CD4-positive, alpha-beta T cell treated with Interleukin-17A for 4 hours (primary cell): ENCODE measurements at regions not wholly inside any gene's neighbourhood (a gene's known extent, or its start where the extent isn't known, plus 50 kb on each side); places are given as distances from the start of the nearest gene placed in this dataset.
"Not testable (repeated sequence)": the region's sequence is repeated elsewhere in the genome, so short reads cannot be mapped to it uniquely, and the experiment has no call there.

Experiments
- DNase-seq: peaks from one replicate; pipeline ENCODE4 v3.0.0-alpha.2; 2020; ENCODE audit warnings: mixed read lengths

DNA sequence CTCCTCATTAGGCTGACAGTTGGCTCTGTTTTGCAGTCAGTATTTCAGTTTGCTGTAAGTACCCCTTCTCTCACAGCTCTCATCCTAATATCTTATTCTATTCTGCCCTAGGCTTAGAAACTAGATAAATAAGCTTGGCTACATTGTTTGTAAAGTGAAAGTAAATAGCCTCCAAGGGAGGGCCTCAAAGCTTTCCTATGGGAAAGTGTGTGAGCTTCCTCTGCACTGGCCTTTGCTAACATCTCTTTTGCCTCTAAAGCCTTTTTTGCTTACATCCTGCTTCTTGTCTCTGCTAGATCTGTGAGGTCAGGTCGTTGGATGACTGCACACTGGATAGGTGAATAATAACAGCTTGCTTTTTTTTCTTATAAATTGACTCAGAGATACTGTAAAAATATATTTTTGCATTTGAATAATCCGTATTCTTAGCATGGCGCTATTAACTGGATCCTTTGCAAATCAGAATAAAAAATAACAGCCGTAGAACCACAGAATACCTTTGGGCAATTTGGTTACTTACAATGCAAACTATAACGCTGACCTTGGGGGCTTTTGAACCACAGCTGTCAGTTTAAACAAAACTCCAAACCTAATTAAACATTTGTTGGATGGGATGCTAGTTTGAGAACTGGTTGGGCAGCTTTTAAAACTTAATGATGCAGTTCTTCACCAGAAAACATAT lies 55.1 kb downstream of the TTC6 start:
- no peak for DNase-seq

GRCh38 chr14:37652042-37652441 lies 56.6 kb downstream of the TTC6 start:
- no peak for DNase-seq

DNA sequence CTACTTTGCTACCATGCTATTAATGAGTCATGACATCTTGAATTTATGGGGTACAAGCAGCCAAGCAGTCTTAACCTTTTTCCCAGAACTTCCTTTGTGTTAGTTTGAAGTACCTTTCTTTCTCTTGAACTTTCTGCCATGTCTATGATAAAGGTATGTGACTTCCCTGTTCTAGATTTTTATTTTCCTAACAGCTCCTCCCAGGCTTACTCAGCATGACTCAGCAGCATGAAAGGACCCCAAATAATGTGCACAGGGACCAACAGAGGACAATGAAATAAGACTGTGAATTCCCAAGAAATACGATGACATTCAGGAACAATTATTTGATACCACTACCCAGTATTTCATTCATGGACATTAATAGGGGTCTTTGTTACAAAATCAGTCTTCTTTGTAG lies 60.0 kb downstream of the TTC6 start:
- no peak for DNase-seq

DNA sequence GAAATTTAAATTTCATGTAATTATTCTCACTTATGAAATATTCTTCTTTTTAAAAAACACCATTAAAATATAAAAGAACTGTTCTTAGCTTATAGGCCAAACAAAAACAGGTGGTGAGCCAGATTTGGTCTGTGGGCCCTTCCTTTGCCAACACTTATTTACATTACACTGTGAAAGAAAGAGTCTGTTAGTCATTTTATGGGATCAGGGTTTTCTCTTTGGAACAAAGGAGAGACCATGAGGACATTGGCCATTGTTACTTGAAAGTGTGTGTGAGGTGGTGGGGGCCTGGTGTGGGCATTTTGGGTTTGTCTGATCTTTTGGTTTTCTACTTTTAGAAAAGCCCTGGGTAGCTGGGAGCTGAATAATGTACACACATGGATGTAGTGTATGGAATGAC lies 62.7 kb downstream of the TTC6 start:
- no peak for DNase-seq

DNA sequence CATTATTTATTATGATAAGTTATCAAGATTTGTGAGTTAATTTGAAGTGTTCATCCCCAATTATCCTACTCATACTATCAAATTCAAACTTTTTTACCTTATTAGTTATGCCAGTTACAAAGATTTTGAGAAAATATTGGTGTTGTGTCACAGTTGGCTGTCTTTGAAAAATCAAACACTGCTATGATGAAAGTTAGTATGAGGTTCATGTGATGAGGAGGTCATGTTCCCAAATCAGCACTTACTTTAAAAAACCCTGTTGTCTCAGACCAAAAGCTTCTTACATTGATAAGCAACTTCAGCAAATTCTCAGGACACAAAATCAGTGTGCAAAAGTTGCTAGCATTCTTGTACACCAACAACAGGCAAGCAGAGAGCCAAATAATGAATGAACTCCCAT lies 68.1 kb downstream of the TTC6 start:
- DNase-seq, result no peak

DNA sequence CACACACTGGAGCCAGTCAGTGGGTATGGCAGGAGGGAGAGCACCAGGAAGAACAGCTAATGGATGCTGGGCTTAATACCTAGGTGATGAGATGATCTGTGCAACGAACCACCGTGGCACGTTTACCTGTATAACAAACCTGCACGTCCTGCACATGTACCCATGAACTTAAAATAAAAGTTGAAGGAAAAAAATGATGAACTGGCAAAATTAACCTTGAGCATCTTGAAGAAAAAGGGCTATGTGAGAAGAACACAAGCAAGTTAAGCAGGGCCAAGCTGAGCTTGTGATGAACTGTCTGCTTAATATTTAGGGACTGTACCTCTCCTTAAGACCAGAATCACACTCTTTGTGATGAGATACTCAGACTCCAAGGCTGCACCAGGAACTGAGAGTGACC lies 70.0 kb downstream of the TTC6 start:
- DNase-seq, result no peak

DNA sequence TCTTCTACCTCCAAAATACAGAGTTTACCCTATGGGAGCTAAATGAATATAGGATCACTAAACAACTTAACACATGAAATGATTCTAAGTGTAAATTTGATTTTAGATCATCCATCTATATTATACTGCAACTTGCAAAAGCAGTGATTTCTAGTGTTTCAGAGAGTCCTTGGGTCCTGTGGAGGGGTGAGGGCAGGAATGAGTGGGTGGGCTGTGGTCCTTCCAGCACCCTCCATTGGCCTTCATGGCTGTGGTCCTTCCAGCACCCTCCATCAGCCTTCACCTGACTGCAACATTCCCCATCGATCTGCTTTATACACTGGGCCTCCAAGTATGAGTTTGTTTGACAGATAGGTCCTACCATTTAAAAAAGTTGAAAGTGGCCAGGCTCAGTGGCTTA lies 70.5 kb downstream of the TTC6 start:
- DNase-seq, result no peak

DNA sequence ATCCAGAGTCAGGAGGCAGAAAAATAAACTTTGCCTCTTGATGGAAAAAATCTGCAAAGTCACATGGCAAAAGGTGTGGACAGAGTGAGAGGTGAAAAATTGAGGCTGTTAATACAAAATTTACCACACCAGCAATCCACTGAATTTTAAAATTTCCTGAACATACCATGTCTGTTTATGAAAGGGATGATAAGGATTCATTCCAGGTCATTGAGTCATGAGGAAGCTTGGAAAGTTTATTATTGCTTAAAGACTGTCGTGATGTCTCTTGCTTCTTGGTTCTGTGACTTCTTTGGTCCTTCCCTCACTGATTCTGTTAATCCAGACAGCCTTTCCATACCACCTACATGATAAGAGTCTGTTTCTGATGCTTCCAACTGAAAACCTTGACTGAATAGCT lies 73.2 kb downstream of the TTC6 start:
- no peak for DNase-seq

DNA sequence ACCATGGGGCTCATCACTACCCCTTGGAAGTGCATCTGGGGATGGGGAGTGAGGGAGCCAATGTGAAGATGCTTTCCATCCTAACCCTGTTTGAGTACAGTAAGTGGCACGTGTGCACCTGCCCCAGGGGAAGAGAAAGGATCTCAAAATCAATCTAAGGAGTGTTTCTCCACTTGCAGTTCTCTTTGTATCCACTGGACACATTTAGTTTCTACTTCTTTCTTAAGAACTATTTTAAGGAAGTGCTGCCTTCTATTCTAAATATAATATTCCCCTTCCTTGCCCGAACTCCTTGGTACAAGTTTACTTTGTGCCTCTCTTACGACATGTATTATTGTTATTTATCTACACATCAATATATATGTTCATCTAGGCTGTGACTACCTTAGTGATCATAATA lies 73.8 kb downstream of the TTC6 start:
- DNase-seq, result no peak

- DNase-seq, result no peak
Measured at GRCh38 chr14:37673439-37673838, 78.0 kb downstream of the TTC6 start.

DNA sequence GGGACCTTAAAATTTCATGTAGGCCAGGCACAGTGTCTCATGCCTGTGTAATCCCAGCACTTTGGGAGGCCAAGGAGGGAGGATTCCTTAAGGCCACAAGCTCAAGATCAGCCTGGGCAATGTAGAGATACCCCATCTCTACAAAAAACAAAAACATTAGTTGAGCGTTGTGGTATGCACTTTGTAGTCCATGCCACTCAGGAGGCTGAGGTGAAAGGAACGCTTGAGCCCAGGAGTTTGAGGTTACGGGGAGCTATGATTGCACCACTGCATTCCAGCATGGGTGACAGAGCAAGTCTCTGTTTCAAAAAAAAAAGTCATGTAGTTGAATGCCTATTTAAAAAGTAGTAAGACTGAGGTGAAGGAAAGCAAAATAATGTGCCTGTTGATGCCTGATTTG lies 83.5 kb downstream of the TTC6 start:
- DNase-seq, result no peak

DNA sequence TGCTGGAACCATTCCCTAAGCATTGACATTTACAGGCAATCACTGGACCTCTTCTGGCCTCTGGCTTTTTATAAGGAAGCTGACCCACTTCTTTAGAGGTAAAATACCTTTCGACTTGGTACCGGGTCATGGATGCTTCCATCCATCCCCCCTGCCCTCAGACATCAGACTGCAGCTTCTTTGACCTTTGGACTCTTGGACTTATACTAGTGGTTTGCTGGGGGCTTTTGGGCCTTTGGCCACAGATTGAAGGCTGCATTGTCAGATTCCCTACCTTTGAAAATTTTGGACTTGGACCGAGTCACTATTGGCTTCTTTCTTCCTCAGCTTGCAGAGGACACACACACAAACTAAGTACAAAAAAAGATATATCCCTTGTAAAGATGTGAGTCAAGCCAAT lies 86.1 kb downstream of the TTC6 start:
- DNase-seq, result no peak

- DNase-seq, result not testable (repeated sequence)
Measured at GRCh38 chr14:37692680-37693079, 97.3 kb downstream of the TTC6 start.

GRCh38 chr14:37693420-37693819 lies 98.0 kb downstream of the TTC6 start:
- DNase-seq, result not testable (repeated sequence)

DNA sequence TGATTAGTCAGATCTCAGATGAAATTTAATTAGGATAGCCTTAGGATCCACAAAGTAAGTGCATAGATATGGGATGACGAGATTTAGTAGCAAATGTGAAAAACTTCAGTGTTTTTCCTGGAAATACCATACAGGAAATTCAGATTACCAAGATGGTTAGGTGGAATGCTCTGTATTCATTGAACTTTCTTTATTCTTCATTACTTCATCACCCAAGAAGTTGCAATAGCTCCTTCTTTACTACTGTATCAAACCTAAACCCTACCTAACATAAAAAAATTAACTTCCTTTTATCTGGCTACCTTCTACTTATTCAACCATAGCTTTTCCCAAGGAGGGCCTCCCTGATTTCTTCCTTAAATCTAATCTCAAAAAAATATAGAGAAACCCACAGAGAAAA lies 100.4 kb downstream of the TTC6 start:
- DNase-seq, result no peak

DNA sequence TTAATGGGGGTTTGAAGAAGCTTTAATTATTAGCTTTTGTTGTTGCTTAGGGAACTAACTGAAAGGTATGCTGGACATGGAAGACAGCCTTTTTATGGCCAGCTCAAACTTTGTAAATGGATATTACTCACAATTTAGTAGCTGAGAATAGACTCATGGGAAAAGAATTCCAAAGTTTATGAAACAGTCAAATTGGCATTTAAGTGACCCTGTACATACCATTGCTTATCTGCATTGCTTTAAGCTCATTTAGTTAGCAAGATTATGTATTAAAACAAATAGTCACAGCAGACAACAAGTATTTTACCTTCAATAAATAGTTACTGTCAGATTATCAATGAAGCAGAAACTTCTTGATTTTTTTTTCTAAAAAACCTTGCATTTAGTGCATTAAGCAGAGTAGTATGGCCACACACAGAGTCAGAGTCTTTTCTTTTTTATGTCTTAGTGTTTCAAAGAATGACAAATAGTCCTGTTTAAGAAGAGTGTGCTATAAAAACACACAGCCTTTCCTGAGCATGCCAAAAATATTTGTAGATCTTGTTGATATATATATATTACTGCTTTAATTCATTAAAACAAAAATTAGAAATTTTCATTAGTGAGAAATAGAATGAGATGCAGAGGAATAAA lies 102.2 kb downstream of the TTC6 start:
- no peak for DNase-seq

DNA sequence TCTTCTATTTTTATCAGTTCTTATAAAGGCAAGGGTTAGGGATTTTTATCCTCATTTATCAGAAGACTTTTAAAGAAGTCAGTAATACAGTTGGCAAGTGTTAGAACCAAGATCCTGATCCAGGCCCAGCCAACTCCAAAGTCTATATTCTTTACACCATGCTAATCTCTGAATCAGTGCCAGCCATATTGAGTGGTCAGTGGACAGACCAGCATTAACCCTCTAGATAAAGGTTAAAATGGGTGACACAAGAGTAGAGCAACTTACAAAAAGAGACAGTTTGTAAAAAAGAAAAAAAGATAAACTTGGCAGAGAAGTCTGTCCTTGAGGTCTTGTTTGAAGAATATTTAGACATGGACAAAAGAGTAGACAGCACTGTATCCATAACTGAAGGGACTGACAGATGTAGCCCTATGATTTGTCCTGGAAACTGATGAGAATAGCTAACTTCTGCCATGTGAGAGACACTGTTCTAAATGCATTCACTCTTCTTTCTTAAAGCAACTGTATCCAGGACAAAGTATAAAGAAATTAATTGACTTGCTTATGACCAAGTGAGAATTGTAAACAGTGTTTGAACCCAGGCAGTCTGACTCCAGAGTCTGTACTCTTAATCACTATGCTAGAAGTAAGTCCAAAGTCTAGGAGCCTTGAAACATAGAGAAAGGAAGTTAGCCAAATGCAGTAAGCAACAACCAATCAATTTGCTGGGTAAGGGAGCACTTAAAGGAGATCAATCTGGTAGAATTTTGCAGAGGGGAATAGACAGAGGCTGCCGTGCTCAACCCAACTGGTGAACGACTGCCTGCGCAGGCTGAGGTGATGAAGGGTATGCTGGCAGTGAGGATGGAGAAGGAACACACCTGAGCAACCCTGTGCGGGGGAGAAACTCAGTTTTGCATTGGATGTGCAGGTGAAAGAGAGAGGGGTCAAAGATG lies 103.7 kb downstream of the TTC6 start:
- no peak for DNase-seq

- DNase-seq, result no peak
Measured at GRCh38 chr14:37707716-37708115, 112.3 kb downstream of the TTC6 start.

DNA sequence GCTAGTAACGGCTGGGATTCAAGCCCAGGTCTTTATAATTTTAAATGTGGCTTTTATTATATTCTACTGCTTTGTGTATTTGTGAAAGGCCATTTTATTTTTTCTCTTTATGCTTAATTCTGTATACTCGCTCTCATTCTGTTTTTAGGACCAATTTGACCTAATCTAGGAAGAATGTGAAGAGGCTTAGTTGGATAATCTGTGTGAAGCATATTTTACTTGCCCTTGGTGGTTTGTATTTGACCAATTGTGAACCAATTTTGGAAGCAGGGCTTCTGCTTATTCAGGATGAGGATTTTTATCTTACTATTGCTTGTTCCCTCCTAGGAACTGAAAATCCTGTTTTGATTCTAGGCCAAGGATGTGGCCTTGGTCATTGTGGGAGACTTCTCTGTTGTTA lies 113.1 kb downstream of the TTC6 start:
- DNase-seq, result no peak

DNA sequence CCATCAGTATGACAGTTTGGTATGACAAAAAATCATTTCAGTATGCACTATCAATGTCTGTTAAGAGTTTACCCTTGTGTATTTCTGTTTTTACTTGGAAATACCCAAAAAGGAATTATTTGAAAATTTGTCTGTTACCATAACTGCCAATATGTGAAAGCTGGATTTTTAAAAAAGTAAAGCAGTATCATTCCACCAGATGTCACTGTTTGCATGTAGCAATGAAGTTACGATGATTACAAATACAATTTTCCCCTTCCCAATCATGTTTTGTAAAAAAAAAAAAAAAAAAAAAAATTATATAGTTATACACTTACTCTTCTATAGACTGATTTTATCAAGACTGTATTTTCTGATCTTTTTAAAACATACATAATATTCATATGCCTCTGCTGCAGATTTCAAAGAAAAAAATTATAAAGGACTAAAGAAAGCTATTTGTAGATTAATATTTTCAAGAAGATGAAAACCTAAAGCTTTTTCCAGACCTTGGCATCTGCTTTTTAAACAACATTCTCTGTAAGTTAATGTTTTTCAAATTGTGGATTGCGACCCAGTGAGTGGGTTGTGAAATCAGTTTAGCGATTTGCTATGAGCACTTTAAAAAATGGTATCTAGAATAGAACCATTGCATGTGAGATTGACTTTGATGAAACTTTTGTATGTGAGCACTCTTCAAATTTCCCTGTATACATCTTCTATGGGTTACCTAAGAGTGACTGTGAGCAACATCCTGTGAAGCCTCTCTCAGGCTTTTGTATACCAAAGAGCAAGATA lies 114.2 kb downstream of the TTC6 start:
- DNase-seq, result no peak

GRCh38 chr14:37711356-37711830 lies 116.0 kb downstream of the TTC6 start:
- no peak for DNase-seq

DNA sequence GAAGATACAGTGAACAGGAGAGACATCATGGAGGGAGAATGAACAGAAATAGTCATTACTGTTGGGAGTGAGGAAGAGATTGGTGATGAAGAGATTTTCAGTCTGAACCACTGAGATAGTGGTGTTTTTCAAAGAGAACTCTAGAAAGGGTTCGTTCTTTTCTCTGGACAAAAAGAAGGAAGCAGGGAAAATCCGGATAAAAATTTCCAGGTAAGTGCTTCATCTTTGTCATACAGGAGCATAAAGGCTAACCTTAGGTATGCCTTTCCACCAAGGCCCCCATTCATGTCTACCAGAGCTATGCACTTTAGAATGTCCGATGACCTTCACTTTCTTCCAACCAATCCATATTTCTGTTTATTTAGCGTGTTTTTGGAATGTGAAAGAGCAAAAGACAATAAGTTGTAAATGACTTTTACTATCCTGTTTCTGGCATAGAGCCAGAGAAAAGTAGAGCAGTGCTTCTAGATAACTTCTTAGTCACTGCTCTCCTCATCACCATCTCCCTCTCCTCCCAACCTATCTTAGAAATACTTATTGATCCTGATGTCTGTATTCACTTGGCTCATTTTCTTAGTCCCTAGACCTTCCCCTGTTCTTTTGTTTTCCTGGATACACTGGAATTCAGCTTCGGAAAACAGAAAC lies 116.5 kb downstream of the TTC6 start:
- no peak for DNase-seq
